Right lobe of liver (tissue), 6 donors: ENCODE measurements at regions not wholly inside any gene's neighbourhood (a gene's known extent, or its start where the extent isn't known, plus 50 kb on each side); places are given as distances from the start of the nearest gene placed in this dataset.

ENCODE experiments used
- ATAC-seq, 4 donors: fragments of 200-7000 bp; cut with Tn5 transposase; one replicate each; pipeline ENCODE4 v1.9.1; 2020; ENCODE audit warnings: mild to moderate bottlenecking in 4 of 4, moderate library complexity in 4 of 4
- DNase-seq, 3 donors: peaks; one replicate each; pipeline ENCODE4 v3.0.0-alpha.2; 2020
- H3K27ac ChIP-seq, 3 donors: fragments of 200-600 bp; one replicate each; pipeline ENCODE4 v1.8.0; 2022
- H3K27me3 ChIP-seq, 2 donors: fragments of 200-600 bp; one replicate each; pipeline ENCODE4 v1.8.0; 2022
- H3K36me3 ChIP-seq, 4 donors: fragments of 200-600 bp; sonication (generic) in 1 of 4; one replicate each; pipeline versions ENCODE4 v1.5.1 to v1.8.0; 2017 to 2022; ENCODE audit warnings: control low read depth in 1 of 4
- H3K4me1 ChIP-seq, 4 donors: fragments of 200-600 bp; sonication (generic) in 1 of 4; one replicate each; pipeline versions ENCODE4 v1.5.1 to v1.8.0; 2017 to 2022; ENCODE audit warnings: control low read depth in 1 of 4
- H3K4me3 ChIP-seq, 3 donors: fragments of 200-600 bp; one replicate each; pipeline ENCODE4 v1.8.0; 2022
- H3K9me3 ChIP-seq, 4 donors: fragments of 200-600 bp; sonication (generic) in 1 of 4; one replicate each; pipeline versions ENCODE4 v1.5.1 to v1.8.0; 2017 to 2022; ENCODE audit warnings: control low read depth in 1 of 4
- POLR2A ChIP-seq: fragments of 450-650 bp; IDR thresholded peaks from one replicate; pipeline ENCODE4 v1.6.1; 2017; ENCODE audit warnings: antibody characterized with exemption, mild to moderate bottlenecking
- WGBS: methylation state at CpG from one replicate; pipeline ENCODE4 v1.1.6; 2018; ENCODE audit warnings: low coverage, low lambda C conversion rate; ENCODE audit not compliant: insufficient coverage; ENCODE audit errors: missing lambda C conversion rate; 5-methylcytosine and 5-hydroxymethylcytosine counted together
- intact Hi-C, 2 donors: fragments of 100-400 bp; cut with DNase I; formaldehyde crosslinking; loops; one replicate each; pipeline versions ENCODE4 v1.11.2 to v1.14.1; 2022
- TF ChIP-seq, protein P1 (sequence below), 4 donors: fragments of 200-600 bp in 3 of 4; fragments of 450-650 bp in 1 of 4; IDR thresholded peaks; one replicate each; pipeline versions ENCODE4 v1.5.1 to v1.8.0; 2016 to 2022; ENCODE audit warnings: antibody characterized with exemption in 4 of 4, mild to moderate bottlenecking in 2 of 4
- donor health status: DM: no; HTN: yes; CAD: no.
- donor health status: DM: no; HTN: no; CAD: no.
- donor health status: DM: no; HTN: no; CAD: no.
- donor health status: DM: no; HTN: yes; CAD: no.
- donor health status: DM: no; HTN: yes; CAD: no.

DNA sequence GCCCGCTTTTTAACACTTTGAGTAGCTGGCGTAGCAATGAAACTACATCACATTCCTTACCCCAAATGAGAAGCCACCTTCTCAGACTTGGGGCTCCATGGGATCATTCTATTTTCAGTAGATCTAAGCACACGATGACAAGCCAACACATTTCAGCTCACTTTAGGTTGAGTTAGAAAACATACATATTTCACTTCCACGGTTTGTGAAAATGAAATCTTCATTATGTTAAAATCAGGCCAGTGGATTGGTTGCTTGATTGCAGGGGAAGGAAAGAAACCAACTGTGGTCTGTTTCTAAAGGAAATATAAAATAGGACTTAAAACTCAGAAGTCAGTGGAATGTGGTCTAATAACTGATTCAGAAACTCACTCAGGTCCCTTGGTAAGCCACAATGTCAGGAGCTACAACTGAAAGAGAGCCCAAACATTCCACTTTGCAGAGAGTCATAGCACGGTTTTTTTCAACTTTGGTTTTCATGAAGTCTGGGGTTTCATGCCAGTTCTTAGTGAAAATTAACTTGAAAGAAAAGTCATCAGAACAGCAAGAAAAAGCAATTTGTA lies 82.3 kb upstream of the TIAM1 start:
- no peaks in the 10 kb centered on the region for H3K4me1 ChIP-seq
- H3K4me3 ChIP-seq, result no peak overlapping the region
- no peak for DNase-seq
- no peak for TF ChIP-seq POLR2A
- H3K27me3 ChIP-seq, result no peaks in the 10 kb centered on the region
- no peaks in the 10 kb centered on the region for H3K36me3 ChIP-seq
- intact Hi-C loops, result no loop called here
- no peaks in the 10 kb centered on the region for H3K9me3 ChIP-seq
- no peak overlapping the region for H3K27ac ChIP-seq
- ATAC-seq, result no peak
- WGBS, result 83% methylated on average over 5 of the region's 5 CpGs

DNA sequence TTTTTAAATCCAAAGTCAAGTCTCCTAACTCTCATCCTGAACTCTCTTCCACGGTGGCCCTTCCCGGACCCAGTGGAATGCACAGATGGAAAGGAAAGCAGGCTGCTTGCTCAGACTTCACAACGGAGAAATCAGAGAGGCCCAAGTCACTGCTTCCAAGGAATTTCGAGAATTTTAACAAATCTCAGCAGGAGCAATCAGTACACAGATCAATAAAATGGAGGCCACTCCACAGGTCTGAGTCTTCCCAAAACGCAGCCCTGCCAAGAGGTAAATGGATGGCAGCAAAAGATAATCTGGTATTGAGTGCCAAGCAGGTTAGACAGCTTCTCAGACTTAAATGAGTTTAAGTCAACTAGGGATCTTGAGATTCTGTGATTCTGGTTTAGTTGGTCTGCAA lies 81.1 kb upstream of the TIAM1 start:
- Histone ChIP-seq H3K4me3 (no peak overlapping the region), H3K9me3 (no peaks in the 10 kb centered on the region), H3K4me1 (no peaks in the 10 kb centered on the region), H3K27me3 (no peaks in the 10 kb centered on the region), H3K27ac (no peak overlapping the region), H3K36me3 (no peaks in the 10 kb centered on the region)
- DNase-seq (no peak), ATAC-seq (no peak)
- WGBS, result 72% methylated on average over 3 of the region's 5 CpGs
- TF ChIP-seq, protein P1, sequence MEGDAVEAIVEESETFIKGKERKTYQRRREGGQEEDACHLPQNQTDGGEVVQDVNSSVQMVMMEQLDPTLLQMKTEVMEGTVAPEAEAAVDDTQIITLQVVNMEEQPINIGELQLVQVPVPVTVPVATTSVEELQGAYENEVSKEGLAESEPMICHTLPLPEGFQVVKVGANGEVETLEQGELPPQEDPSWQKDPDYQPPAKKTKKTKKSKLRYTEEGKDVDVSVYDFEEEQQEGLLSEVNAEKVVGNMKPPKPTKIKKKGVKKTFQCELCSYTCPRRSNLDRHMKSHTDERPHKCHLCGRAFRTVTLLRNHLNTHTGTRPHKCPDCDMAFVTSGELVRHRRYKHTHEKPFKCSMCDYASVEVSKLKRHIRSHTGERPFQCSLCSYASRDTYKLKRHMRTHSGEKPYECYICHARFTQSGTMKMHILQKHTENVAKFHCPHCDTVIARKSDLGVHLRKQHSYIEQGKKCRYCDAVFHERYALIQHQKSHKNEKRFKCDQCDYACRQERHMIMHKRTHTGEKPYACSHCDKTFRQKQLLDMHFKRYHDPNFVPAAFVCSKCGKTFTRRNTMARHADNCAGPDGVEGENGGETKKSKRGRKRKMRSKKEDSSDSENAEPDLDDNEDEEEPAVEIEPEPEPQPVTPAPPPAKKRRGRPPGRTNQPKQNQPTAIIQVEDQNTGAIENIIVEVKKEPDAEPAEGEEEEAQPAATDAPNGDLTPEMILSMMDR (IDR thresholded peaks at IDR 0.05), result no peak
- intact Hi-C loops, result no loop called here

DNA sequence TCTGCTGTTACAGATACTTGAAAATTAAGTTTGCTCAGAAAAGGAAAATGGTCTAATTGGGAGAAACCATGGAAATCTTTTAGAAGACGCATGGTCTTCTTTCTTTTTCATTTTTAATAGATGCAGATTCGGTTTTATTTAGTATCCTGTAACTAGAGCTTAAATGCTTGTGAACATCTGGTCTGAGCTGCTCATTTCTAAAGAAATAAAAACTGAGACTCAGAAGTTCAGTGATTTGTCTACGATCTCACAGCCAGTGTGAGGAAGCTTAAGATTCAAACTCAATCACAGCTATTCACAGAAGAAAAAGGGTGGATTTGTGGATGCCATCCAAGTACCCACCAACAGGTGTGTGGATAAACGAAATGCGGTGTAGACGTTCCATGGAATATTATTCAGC lies 80.0 kb upstream of the TIAM1 start:
- no peak overlapping the region for H3K27ac ChIP-seq
- whole genome bisulfite sequencing, result 88% methylated on average over 6 of the region's 6 CpGs
- intact Hi-C loops, result no loop called here
- H3K9me3 ChIP-seq, result no peaks in the 10 kb centered on the region
- H3K27me3 ChIP-seq, result no peaks in the 10 kb centered on the region
- ATAC-seq (no peak), DNase-seq (no peak)
- TF ChIP-seq, protein P1 (IDR thresholded peaks at IDR 0.05), result no peak
- TF ChIP-seq POLR2A, result no peak
- H3K4me1 ChIP-seq, result no peaks in the 10 kb centered on the region
- H3K4me3 ChIP-seq, result no peak overlapping the region
- no peaks in the 10 kb centered on the region for H3K36me3 ChIP-seq

DNA sequence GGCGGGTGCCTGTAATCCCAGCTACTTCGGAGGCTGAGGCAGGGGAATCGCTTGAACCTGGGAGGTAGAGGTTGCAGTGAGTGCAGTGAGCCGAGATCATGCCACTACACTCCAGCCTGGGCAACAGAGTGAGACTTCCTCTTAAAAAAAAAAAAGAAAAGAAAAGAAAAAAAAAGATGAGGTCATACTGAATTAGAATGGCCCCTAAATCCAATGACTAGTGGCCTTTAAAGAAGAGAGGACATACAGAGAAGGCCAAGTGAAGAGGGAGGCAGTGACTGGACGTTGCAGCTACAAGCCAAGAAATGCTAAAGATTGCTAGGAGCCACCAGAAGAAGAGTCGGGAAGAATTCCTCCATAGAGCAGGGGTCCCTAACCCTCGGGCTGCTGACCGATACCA lies 76.9 kb upstream of the TIAM1 start:
- Histone ChIP-seq H3K27ac (no peak overlapping the region), H3K27me3 (no peaks in the 10 kb centered on the region), H3K4me3 (no peak overlapping the region), H3K9me3 (no peaks in the 10 kb centered on the region), H3K36me3 (no peaks in the 10 kb centered on the region), H3K4me1 (peaks cover 0 to 11% (median 0%) of the 10 kb centered on the region in 4 donors)
- TF ChIP-seq, protein P1 (IDR thresholded peaks at IDR 0.05), result no peak
- TF ChIP-seq POLR2A, result no peak
- intact Hi-C loops, result no loop called here
- no peak for DNase-seq
- ATAC-seq, result no peak
- WGBS, result 89% methylated on average over 7 of the region's 8 CpGs

DNA sequence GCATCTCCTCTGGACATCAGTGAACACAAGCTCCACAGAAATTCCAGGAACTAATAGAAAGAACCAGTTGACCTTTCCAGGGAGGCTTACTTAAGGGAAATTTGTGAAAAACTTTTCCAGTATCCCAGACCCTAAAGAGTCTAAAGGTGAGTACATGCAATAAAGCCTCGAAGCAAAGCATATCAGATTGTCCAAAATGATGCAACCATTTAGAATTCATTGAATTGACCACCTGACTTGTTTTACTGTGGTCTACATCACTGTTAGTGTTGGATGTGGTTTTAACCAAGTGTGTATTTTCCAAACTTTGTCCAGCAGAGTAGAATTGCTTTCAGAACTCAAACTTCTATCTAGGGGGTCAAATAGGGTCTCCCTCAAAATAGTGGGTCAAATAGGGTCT lies 76.3 kb upstream of the TIAM1 start:
- no peak overlapping the region for H3K27ac ChIP-seq
- TF ChIP-seq, protein P1 (IDR thresholded peaks at IDR 0.05), result no peak
- TF ChIP-seq POLR2A, result no peak
- no peaks in the 10 kb centered on the region for H3K9me3 ChIP-seq
- no peak overlapping the region for H3K4me3 ChIP-seq
- DNase-seq (no peak), ATAC-seq (no peak)
- 33% methylated on average over 1 of the region's 1 CpG for WGBS
- intact Hi-C loops, result no loop called here
- H3K36me3 ChIP-seq, result no peaks in the 10 kb centered on the region
- peaks cover 0 to 12% (median 0%) of the 10 kb centered on the region in 4 donors for H3K4me1 ChIP-seq
- no peaks in the 10 kb centered on the region for H3K27me3 ChIP-seq
